Activated CD8-positive, alpha-beta T cell treated with anti-CD3 and anti-CD28 coated beads for 36 hours (primary cell): ENCODE measurements at regions not wholly inside any gene's neighbourhood (a gene's known extent, or its start where the extent isn't known, plus 50 kb on each side); places are given as distances from the start of the nearest gene placed in this dataset.

Experiments used
- ATAC-seq: fragments of 200-7000 bp; cut with Tn5 transposase; one replicate; pipeline ENCODE4 v1.10.0; 2021; ENCODE audit warnings: mild to moderate bottlenecking, moderate library complexity
- CTCF ChIA-PET: fragments of 350-600 bp; sonication (Branson Sonifier 250); formaldehyde crosslinking; loops from one replicate; lab custom pipeline; 2021; ENCODE audit warnings: antibody characterized with exemption; lab: Charles Lee
- POLR2A ChIA-PET: fragments of 350-600 bp; sonication (Branson Sonifier 250); formaldehyde crosslinking; loops from one replicate; lab custom pipeline; 2021; ENCODE audit warnings: antibody characterized with exemption; lab: Charles Lee
- DNase-seq: peaks from one replicate; pipeline ENCODE4 v3.0.0-alpha.2; 2020
- H3K27ac Mint-ChIP-seq: one replicate; pipeline ENCODE4 v1.8.0; 2021; ENCODE audit warnings: mild to moderate bottlenecking, mixed read lengths
- H3K27me3 Mint-ChIP-seq: one replicate; pipeline ENCODE4 v1.8.0; 2021; ENCODE audit warnings: mixed read lengths
- H3K36me3 Mint-ChIP-seq: one replicate; pipeline ENCODE4 v1.8.0; 2021; ENCODE audit warnings: low read depth, mixed read lengths
- H3K4me1 Mint-ChIP-seq: one replicate; pipeline ENCODE4 v1.8.0; 2021; ENCODE audit warnings: low read depth, mixed read lengths
- H3K4me3 Mint-ChIP-seq: one replicate; pipeline ENCODE4 v1.8.0; 2021; ENCODE audit warnings: mild to moderate bottlenecking, moderate library complexity, mixed read lengths
- H3K9me3 Mint-ChIP-seq: one replicate; pipeline ENCODE4 v1.8.0; 2021; ENCODE audit warnings: mixed read lengths
- CTCF ChIP-seq: fragments of 200-600 bp; IDR thresholded peaks from one replicate; pipeline ENCODE4 v1.8.0; 2022; ENCODE audit warnings: antibody characterized with exemption, mild to moderate bottlenecking
- intact Hi-C: fragments of 100-400 bp; cut with micrococcal nuclease; formaldehyde crosslinking; loops from one replicate; pipeline ENCODE4 v1.10.0; 2022

- ChIA-PET POLR2A (no interaction called here), CTCF (no interaction called here)
- Mint-ChIP-seq H3K4me1 (peaks cover 3% of the 10 kb centered on the region), H3K4me3 (no peak overlapping the region), H3K27me3 (peaks cover 1% of the 10 kb centered on the region), H3K36me3 (no peaks in the 10 kb centered on the region), H3K9me3 (no peaks in the 10 kb centered on the region), H3K27ac (no peak overlapping the region)
- no peak for TF ChIP-seq CTCF
- DNase-seq (no peak), ATAC-seq (no peak)
- intact Hi-C loops, result no loop called here
Measured at GRCh38 chr10:3645406-3645805, 139.6 kb downstream of the KLF6 start.

- TF ChIP-seq CTCF, result no peak
- ChIA-PET CTCF (no interaction called here), POLR2A (no interaction called here)
- no peaks in the 10 kb centered on the region for H3K36me3 Mint-ChIP-seq
- H3K9me3 Mint-ChIP-seq, result no peaks in the 10 kb centered on the region
- ATAC-seq (no peak), DNase-seq (no peak)
- H3K27ac Mint-ChIP-seq, result no peak overlapping the region
- intact Hi-C loops, result no loop called here
- H3K4me1 Mint-ChIP-seq, result peaks cover 3% of the 10 kb centered on the region
- H3K4me3 Mint-ChIP-seq, result no peak overlapping the region
- H3K27me3 Mint-ChIP-seq, result no peaks in the 10 kb centered on the region
Measured at GRCh38 chr10:3640816-3641215, 144.2 kb downstream of the KLF6 start.

GRCh38 chr10:3639546-3639945, 145.5 kb downstream of the KLF6 start:
- H3K4me3 Mint-ChIP-seq, result no peak overlapping the region
- CTCF ChIA-PET, result interaction anchor here (1.4 kb wide), 1 partner anchor 10 kb away, joined by 4 read pairs; no protein-coding TSS in a partner anchor
- no peak for TF ChIP-seq CTCF

GRCh38 chr10:3636356-3637181, 148.4 kb downstream of the KLF6 start:
- no peak for TF ChIP-seq CTCF
- ChIA-PET CTCF (no interaction called here), POLR2A (no interaction called here)
- Mint-ChIP-seq H3K27me3 (no peaks in the 10 kb centered on the region), H3K4me3 (no peak overlapping the region), H3K36me3 (no peaks in the 10 kb centered on the region), H3K9me3 (no peaks in the 10 kb centered on the region), H3K27ac (no peak overlapping the region), H3K4me1 (peaks cover 8% of the 10 kb centered on the region)
- intact Hi-C loops, result no loop called here
- no peak for ATAC-seq
- DNase-seq, result no peak

More at GRCh38 chr10:3639546-3639945, 145.5 kb downstream of the KLF6 start:
- Mint-ChIP-seq H3K9me3 (no peaks in the 10 kb centered on the region), H3K4me1 (peaks cover 3% of the 10 kb centered on the region), H3K27ac (no peak overlapping the region), H3K27me3 (no peaks in the 10 kb centered on the region), H3K36me3 (no peaks in the 10 kb centered on the region)
- POLR2A ChIA-PET, result interaction anchor here (1.0 kb wide), 1 partner anchor 10 kb away, joined by 3 read pairs; no protein-coding TSS in a partner anchor
- no peak for DNase-seq
- intact Hi-C loops, result no loop called here
- no peak for ATAC-seq

GRCh38 chr10:3635697-3636096, 149.3 kb downstream of the KLF6 start:
- intact Hi-C loops, result no loop called here
- POLR2A ChIA-PET, result no interaction called here
- Mint-ChIP-seq H3K36me3 (no peaks in the 10 kb centered on the region), H3K9me3 (no peaks in the 10 kb centered on the region), H3K4me1 (peaks cover 5% of the 10 kb centered on the region), H3K4me3 (no peak overlapping the region), H3K27me3 (no peaks in the 10 kb centered on the region), H3K27ac (no peak overlapping the region)
- CTCF ChIA-PET, result no interaction called here
- DNase-seq (no peak), ATAC-seq (no peak)
- TF ChIP-seq CTCF, result no peak
